ENCODE measurements at regions not wholly inside any gene's neighbourhood (a gene's known extent, or its start where the extent isn't known, plus 50 kb on each side); places are given as distances from the start of the nearest gene placed in this dataset.

GRCh38 chr2:51213826-51214225 lies 181.9 kb upstream of the NRXN1 start:
- TF ChIP-seq POLR2AphosphoS5 (IDR thresholded peaks at IDR 0.05), result no peak
- no peak for TF ChIP-seq POLR2A (IDR thresholded peaks at IDR 0.05)
- no peak for TF ChIP-seq CTCF (IDR thresholded peaks at IDR 0.05)
- TF ChIP-seq EP300 (IDR thresholded peaks at IDR 0.05), result no peak
- no peaks in the 10 kb centered on the region for H3K27me3 ChIP-seq
- H3K27ac ChIP-seq, result no peak overlapping the region
- WGBS, 2 donors, result 92 to 95% methylated on average over 2 of the region's 2 CpGs
- no peak for DNase-seq
- intact Hi-C loops (cut with DNase I), result no loop called here
- H3K9me3 ChIP-seq, result no peaks in the 10 kb centered on the region
- H3K36me3 ChIP-seq, result no peaks in the 10 kb centered on the region
- no peaks in the 10 kb centered on the region for H3K4me1 ChIP-seq
- no peak overlapping the region for H3K4me3 ChIP-seq

GRCh38 chr2:51212374-51212773 lies 180.4 kb upstream of the NRXN1 start:
- H3K4me1 ChIP-seq, result no peaks in the 10 kb centered on the region
- no peaks in the 10 kb centered on the region for H3K27me3 ChIP-seq
- H3K27ac ChIP-seq, result no peak overlapping the region
- intact Hi-C loops (cut with DNase I), result no loop called here
- H3K36me3 ChIP-seq, result no peaks in the 10 kb centered on the region
- no peak for TF ChIP-seq POLR2AphosphoS5 (IDR thresholded peaks at IDR 0.05)
- TF ChIP-seq EP300 (IDR thresholded peaks at IDR 0.05), result no peak
- no peak for TF ChIP-seq POLR2A (IDR thresholded peaks at IDR 0.05)
- no peak for TF ChIP-seq CTCF (IDR thresholded peaks at IDR 0.05)
- no peak overlapping the region for H3K4me3 ChIP-seq
- no peak for DNase-seq
- WGBS, 2 donors, result 84 to 93% methylated on average over 1 of the region's 1 CpG
- H3K9me3 ChIP-seq, result no peaks in the 10 kb centered on the region

- intact Hi-C loops (cut with DNase I), result no loop called here
- TF ChIP-seq CTCF (IDR thresholded peaks at IDR 0.05), result no peak
- TF ChIP-seq EP300 (IDR thresholded peaks at IDR 0.05), result no peak
- no peak for TF ChIP-seq POLR2AphosphoS5 (IDR thresholded peaks at IDR 0.05)
- no peak for TF ChIP-seq POLR2A (IDR thresholded peaks at IDR 0.05)
- H3K27me3 ChIP-seq, result no peaks in the 10 kb centered on the region
- H3K27ac ChIP-seq, result no peak overlapping the region
- no peak for DNase-seq
- no peaks in the 10 kb centered on the region for H3K36me3 ChIP-seq
- no peak overlapping the region for H3K4me3 ChIP-seq
- 53 to 72% methylated on average over 1 of the region's 1 CpG for WGBS, 2 donors
- H3K9me3 ChIP-seq, result no peaks in the 10 kb centered on the region
- H3K4me1 ChIP-seq, result no peaks in the 10 kb centered on the region
These were observed 176.6 kb upstream of the NRXN1 start for GRCh38 chr2:51208521-51208920.

- Histone ChIP-seq H3K9me3 (no peaks in the 10 kb centered on the region), H3K4me1 (no peaks in the 10 kb centered on the region), H3K27ac (no peak overlapping the region), H3K4me3 (no peak overlapping the region), H3K27me3 (no peaks in the 10 kb centered on the region), H3K36me3 (no peaks in the 10 kb centered on the region)
- TF ChIP-seq CTCF (IDR thresholded peaks at IDR 0.05) (no peak), EP300 (IDR thresholded peaks at IDR 0.05) (no peak), POLR2A (IDR thresholded peaks at IDR 0.05) (no peak), POLR2AphosphoS5 (IDR thresholded peaks at IDR 0.05) (no peak)
- intact Hi-C loops (cut with DNase I), result no loop called here
- no peak for DNase-seq
These were observed 169.4 kb upstream of the NRXN1 start for GRCh38 chr2:51201295-51201694.

GRCh38 chr2:51194656-51195055 lies 162.7 kb upstream of the NRXN1 start:
- Histone ChIP-seq H3K9me3 (peaks cover 0 to 2% (median 0%) of the 10 kb centered on the region in 4 donors), H3K4me1 (no peaks in the 10 kb centered on the region), H3K27ac (no peak overlapping the region), H3K27me3 (no peaks in the 10 kb centered on the region), H3K4me3 (no peak overlapping the region), H3K36me3 (no peaks in the 10 kb centered on the region)
- intact Hi-C loops (cut with DNase I), result no loop called here
- TF ChIP-seq POLR2AphosphoS5 (IDR thresholded peaks at IDR 0.05) (no peak), CTCF (IDR thresholded peaks at IDR 0.05) (no peak), POLR2A (IDR thresholded peaks at IDR 0.05) (no peak), EP300 (IDR thresholded peaks at IDR 0.05) (no peak)
- DNase-seq, result no peak
- 85 to 91% methylated on average over 10 of the region's 10 CpGs for WGBS, 2 donors

Data from sigmoid colon (tissue), 6 donors.